ENCODE measurements at regions not wholly inside any gene's neighbourhood (a gene's known extent, or its start where the extent isn't known, plus 50 kb on each side); places are given as distances from the start of the nearest gene placed in this dataset.

GRCh38 chr1:219371471-219371870, 197.8 kb downstream of the LYPLAL1 start:
- no peak for TF ChIP-seq EZH2 (IDR thresholded peaks at IDR 0.05)
- TF ChIP-seq, protein P1, sequence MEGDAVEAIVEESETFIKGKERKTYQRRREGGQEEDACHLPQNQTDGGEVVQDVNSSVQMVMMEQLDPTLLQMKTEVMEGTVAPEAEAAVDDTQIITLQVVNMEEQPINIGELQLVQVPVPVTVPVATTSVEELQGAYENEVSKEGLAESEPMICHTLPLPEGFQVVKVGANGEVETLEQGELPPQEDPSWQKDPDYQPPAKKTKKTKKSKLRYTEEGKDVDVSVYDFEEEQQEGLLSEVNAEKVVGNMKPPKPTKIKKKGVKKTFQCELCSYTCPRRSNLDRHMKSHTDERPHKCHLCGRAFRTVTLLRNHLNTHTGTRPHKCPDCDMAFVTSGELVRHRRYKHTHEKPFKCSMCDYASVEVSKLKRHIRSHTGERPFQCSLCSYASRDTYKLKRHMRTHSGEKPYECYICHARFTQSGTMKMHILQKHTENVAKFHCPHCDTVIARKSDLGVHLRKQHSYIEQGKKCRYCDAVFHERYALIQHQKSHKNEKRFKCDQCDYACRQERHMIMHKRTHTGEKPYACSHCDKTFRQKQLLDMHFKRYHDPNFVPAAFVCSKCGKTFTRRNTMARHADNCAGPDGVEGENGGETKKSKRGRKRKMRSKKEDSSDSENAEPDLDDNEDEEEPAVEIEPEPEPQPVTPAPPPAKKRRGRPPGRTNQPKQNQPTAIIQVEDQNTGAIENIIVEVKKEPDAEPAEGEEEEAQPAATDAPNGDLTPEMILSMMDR (IDR thresholded peaks at IDR 0.05) = no peak

Measured in neural progenitor cell (in vitro differentiated cells).